GM12878 (cell line): ENCODE measurements at regions not wholly inside any gene's neighbourhood (a gene's known extent, or its start where the extent isn't known, plus 50 kb on each side); places are given as distances from the start of the nearest gene placed in this dataset.

Experiments used
- ATAC-seq: fragments of 200-7000 bp; cut with Tn5 transposase; 3 replicates; pipeline ENCODE4 v1.9.1; 2020; ENCODE audit warnings: mild to moderate bottlenecking, moderate library complexity
- BruUV-seq: library from RNA; stranded (reverse); fragments of 400-500 nt; replicated peaks from 2 replicates; lab custom pipeline; 2021; lab: Mats Ljungman, UMichigan
- CTCF ChIA-PET: fragments of 300-600 bp; sonication (Branson Sonifier 250); formaldehyde crosslinking; extraction: SDS; loops from one replicate; lab custom pipeline; 2021; ENCODE audit warnings: inconsistent platforms; lab: Yijun Ruan, JAX
- POLR2A ChIA-PET: fragments of 350-600 bp; formaldehyde crosslinking; extraction: SDS; loops from one replicate; lab custom pipeline; 2021; ENCODE audit warnings: inconsistent platforms; lab: Charles Lee
- RAD21 ChIA-PET: fragments of 300-600 bp; sonication (Branson Sonifier 250); formaldehyde crosslinking; loops from one replicate; lab custom pipeline; 2023; ENCODE audit warnings: antibody characterized with exemption; ENCODE audit not compliant: unreplicated experiment; lab: Charles Lee
- SMC1A ChIA-PET: fragments of 300-600 bp; sonication (Branson Sonifier 250); formaldehyde crosslinking; loops from one replicate; lab custom pipeline; 2023; ENCODE audit not compliant: unreplicated experiment, uncharacterized antibody; lab: Charles Lee
- DNase-seq: peaks from one replicate; pipeline ENCODE4 v3.0.0-alpha.2; 2011; ENCODE audit warnings: low read depth, low spot score
- FAIRE-seq: peaks from 3 replicates; lab custom pipeline; 2011; peaks lifted over from hg19 to GRCh38; lab: Jason Lieb, UNC
- H2AFZ ChIP-seq: 2 replicates; pipeline ENCODE4 v1.6.0; 2011; ENCODE audit warnings: low read depth, low read length, control low read depth; ENCODE audit not compliant: control insufficient read depth
- H3K27ac ChIP-seq: 2 replicates; pipeline ENCODE4 v1.5.1; 2011; ENCODE audit warnings: control low read depth; ENCODE audit not compliant: control insufficient read depth, insufficient read depth
- H3K27me3 ChIP-seq, 2 experiments: replicated peaks in 1 of 2; 2 replicates each; pipeline versions ENCODE4 v1.6.0 to v1.6.1; 2011; ENCODE audit warnings: low read length in 1 of 2; ENCODE audit not compliant: control insufficient read depth in 2 of 2, insufficient read depth in 2 of 2
- H3K36me3 ChIP-seq, 2 experiments: 2 replicates each; pipeline ENCODE4 v1.5.1; 2011; ENCODE audit warnings: low read length in 1 of 2; ENCODE audit not compliant: control insufficient read depth in 2 of 2, insufficient read depth in 2 of 2
- H3K4me1 ChIP-seq: 2 replicates; pipeline ENCODE4 v1.6.1; 2011; ENCODE audit warnings: mild to moderate bottlenecking, low read length, moderate library complexity, mixed read lengths; ENCODE audit not compliant: control insufficient read depth, insufficient read depth
- H3K4me2 ChIP-seq: 2 replicates; pipeline ENCODE4 v1.6.0; 2011; ENCODE audit warnings: control low read depth; ENCODE audit not compliant: control insufficient read depth, insufficient read depth
- H3K4me3 ChIP-seq: fragments of 200-600 bp; sonication (generic); 2 replicates; pipeline ENCODE4 v1.5.1; 2016
- H3K79me2 ChIP-seq: 2 replicates; pipeline ENCODE4 v1.6.0; 2011; ENCODE audit warnings: low read length; ENCODE audit not compliant: control insufficient read depth, insufficient read depth
- H3K9ac ChIP-seq: 2 replicates; pipeline ENCODE4 v1.8.0; 2011; ENCODE audit warnings: low read length, control low read depth, mixed read lengths; ENCODE audit not compliant: control insufficient read depth, insufficient read depth
- H3K9me3 ChIP-seq: replicated peaks from 3 replicates; pipeline ENCODE4 v1.5.1; 2011; ENCODE audit warnings: mild to moderate bottlenecking, low read length; ENCODE audit not compliant: control insufficient read depth, insufficient read depth
- H4K20me1 ChIP-seq: 2 replicates; pipeline ENCODE4 v1.6.0; 2011; ENCODE audit not compliant: control insufficient read depth, insufficient read depth
- BRCA1 ChIP-seq: IDR thresholded peaks from 2 replicates; pipeline ENCODE4 v1.6.1; 2011; ENCODE audit warnings: low read depth, low read length, improper control_type of control experiment
- GATAD2B ChIP-seq: fragments of 450-650 bp; conservative IDR thresholded peaks from 2 replicates; pipeline ENCODE4 v1.6.1; 2017; ENCODE audit warnings: low read depth, mild to moderate bottlenecking, moderate library complexity
- MTA2 ChIP-seq: fragments of 450-650 bp; IDR thresholded peaks from 2 replicates; pipeline ENCODE4 v1.6.1; 2016; ENCODE audit warnings: low read depth, mild to moderate bottlenecking, moderate library complexity
- NBN ChIP-seq: fragments of 450-650 bp; IDR thresholded peaks from 2 replicates; pipeline ENCODE4 v1.6.1; 2016
- PML ChIP-seq: IDR thresholded peaks from 2 replicates; pipeline ENCODE4 v1.6.1; 2012; ENCODE audit warnings: low read length, inconsistent platforms
- SP1 ChIP-seq: IDR thresholded peaks from one replicate; pipeline ENCODE4 v1.6.1; 2011; ENCODE audit warnings: low read depth, low read length
- TCF7 ChIP-seq: IDR thresholded peaks from 2 replicates; pipeline ENCODE4 v1.6.1; 2014; ENCODE audit warnings: antibody characterized with exemption, borderline replicate concordance
- ZNF384 ChIP-seq: IDR thresholded peaks from 2 replicates; pipeline ENCODE4 v1.6.1; 2012; ENCODE audit warnings: low read depth, mild to moderate bottlenecking, low read length, improper control_type of control experiment, borderline replicate concordance
- WGBS: methylation state at CpG from one replicate; pipeline ENCODE4 v1.1.6; 2016; ENCODE audit warnings: low lambda C conversion rate; ENCODE audit not compliant: insufficient replicate concordance, insufficient coverage; ENCODE audit errors: missing lambda C conversion rate; 5-methylcytosine and 5-hydroxymethylcytosine counted together
- in situ Hi-C: fragments of 300-500 bp; cut with MboI; formaldehyde crosslinking; loops from 9 replicates; pipeline ENCODE4 v1.14.3; 2018; ENCODE audit warnings: mixed read lengths
- intact Hi-C: fragments of 100-400 bp; cut with micrococcal nuclease; formaldehyde crosslinking; loops from one replicate; pipeline ENCODE4 v1.14.2; 2022; ENCODE audit not compliant: unreplicated experiment
- TF ChIP-seq, protein P1 (sequence below), 3 experiments: IDR thresholded peaks in 2 of 3; conservative IDR thresholded peaks in 1 of 3; 2 replicates each; pipeline ENCODE4 v1.5.1; 2011; ENCODE audit warnings: low read depth in 3 of 3, low read length in 3 of 3, mild to moderate bottlenecking in 3 of 3, control low read depth in 2 of 3, moderate library complexity in 2 of 3, inconsistent platforms in 1 of 3, mixed read lengths in 1 of 3; ENCODE audit not compliant: control insufficient read depth in 2 of 3, insufficient read depth in 1 of 3; ENCODE audit errors: extremely low read depth in 1 of 3

DNA sequence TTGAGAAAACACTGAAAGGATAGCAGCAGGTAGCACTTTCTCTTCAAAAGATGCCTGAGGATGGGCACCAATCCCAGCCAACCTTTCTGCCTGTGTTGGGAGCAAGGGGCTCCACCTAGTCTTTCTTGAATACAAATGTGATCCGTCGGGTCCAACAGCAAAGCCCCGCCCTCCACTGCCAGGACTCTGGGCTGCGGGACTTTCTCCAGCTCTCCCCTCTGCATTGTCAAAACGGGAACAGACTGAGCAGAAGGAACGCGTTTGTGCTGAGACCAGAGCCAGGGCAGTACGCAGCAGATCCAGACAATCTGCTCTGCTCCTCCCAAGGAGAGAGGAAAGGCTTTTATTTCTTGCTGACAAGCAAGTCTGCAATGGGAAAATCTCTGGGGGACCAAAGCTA is 139.7 kb downstream of the SEC61B start:
- ATAC-seq = peak; percentile 27
- in situ Hi-C loops = no loop called here
- intact Hi-C loops = loop anchor here (10.0 kb wide), 2 partner anchors 57 to 177 kb away; no protein-coding TSS in a partner anchor

More for the DNA sequence above, 139.7 kb downstream of the SEC61B start:
- 5% methylated on average over 8 of the region's 8 CpGs for WGBS
- no peak overlapping the region for H3K27ac ChIP-seq
- H3K9me3 ChIP-seq = no peaks in the 10 kb centered on the region
- CTCF ChIA-PET = interaction anchor here (1.0 kb wide), 1 partner anchor 16 kb away, joined by 3 read pairs; no protein-coding TSS in a partner anchor
- RAD21 ChIA-PET = interaction anchor here (0.6 to 1.1 kb wide), 2 partner anchors 72 to 968 kb away, joined by 3 read pairs; no protein-coding TSS in a partner anchor
- H3K27me3 ChIP-seq = no peaks in the 10 kb centered on the region
- BruUV-seq = no TSS peak
- TF ChIP-seq MTA2 = no peak
- no peak for TF ChIP-seq TCF7
- no peak for TF ChIP-seq PML
- TF ChIP-seq GATAD2B = no peak
- no peak for TF ChIP-seq ZNF384
- TF ChIP-seq NBN = no peak
- TF ChIP-seq BRCA1 = no peak
- TF ChIP-seq SP1 = no peak
- TF ChIP-seq, protein P1, sequence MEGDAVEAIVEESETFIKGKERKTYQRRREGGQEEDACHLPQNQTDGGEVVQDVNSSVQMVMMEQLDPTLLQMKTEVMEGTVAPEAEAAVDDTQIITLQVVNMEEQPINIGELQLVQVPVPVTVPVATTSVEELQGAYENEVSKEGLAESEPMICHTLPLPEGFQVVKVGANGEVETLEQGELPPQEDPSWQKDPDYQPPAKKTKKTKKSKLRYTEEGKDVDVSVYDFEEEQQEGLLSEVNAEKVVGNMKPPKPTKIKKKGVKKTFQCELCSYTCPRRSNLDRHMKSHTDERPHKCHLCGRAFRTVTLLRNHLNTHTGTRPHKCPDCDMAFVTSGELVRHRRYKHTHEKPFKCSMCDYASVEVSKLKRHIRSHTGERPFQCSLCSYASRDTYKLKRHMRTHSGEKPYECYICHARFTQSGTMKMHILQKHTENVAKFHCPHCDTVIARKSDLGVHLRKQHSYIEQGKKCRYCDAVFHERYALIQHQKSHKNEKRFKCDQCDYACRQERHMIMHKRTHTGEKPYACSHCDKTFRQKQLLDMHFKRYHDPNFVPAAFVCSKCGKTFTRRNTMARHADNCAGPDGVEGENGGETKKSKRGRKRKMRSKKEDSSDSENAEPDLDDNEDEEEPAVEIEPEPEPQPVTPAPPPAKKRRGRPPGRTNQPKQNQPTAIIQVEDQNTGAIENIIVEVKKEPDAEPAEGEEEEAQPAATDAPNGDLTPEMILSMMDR (IDR thresholded peaks at IDR 0.05 in 2 of 3, conservative IDR thresholded peaks at IDR 0.05 in 1 of 3; ENCODE audit: control insufficient read depth in 2 of 3, extremely low read depth in 1 of 3, insufficient read depth in 1 of 3, low read depth in 3 of 3, low read length in 3 of 3) = no peak
- peaks cover under 1% of the 10 kb centered on the region; the same call in 1 of the 2 replicates for H3K4me1 ChIP-seq
- no peaks in the 10 kb centered on the region for H3K79me2 ChIP-seq
- no peaks in the 10 kb centered on the region for H4K20me1 ChIP-seq
- no peak overlapping the region for H3K4me2 ChIP-seq
- no peaks in the 10 kb centered on the region for H3K36me3 ChIP-seq
- SMC1A ChIA-PET = interaction anchor here (1.6 kb wide), 1 partner anchor 75 kb away, joined by 3 read pairs; no protein-coding TSS in a partner anchor
- H2AFZ ChIP-seq = no peak overlapping the region
- H3K9ac ChIP-seq = no peak overlapping the region
- no peak for DNase-seq
- POLR2A ChIA-PET = no interaction called here
- H3K4me3 ChIP-seq = no peak overlapping the region
- no peak for FAIRE-seq
